ENCODE measurements at regions not wholly inside any gene's neighbourhood (a gene's known extent, or its start where the extent isn't known, plus 50 kb on each side); places are given as distances from the start of the nearest gene placed in this dataset.

DNA sequence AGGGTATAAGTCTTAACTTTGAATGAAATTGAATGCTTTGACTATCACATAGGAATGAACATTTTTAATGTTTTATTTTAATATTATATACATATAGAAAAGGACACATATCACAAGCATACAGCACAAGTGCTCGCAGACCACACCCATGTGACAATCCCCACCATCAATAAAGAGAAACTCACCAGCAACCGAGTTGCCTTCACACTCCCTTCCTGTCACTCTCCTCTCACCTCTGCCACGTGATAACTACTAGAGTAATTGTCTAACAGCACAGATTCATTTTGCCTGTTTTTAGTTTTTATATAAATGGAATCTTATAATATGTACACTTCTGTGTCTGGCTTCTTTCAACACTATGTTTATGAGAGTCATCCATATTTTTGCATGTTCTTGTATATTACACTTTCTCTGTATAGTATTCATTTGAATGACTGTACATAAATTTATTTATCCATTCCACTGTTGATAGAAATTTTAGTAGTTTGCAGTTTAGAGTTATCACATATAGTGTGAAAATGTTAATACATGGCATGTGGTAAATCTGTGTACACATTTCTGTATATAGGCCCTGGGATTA, 304.9 kb upstream of the DUSP10 start:
- Histone ChIP-seq H3K9ac (ENCODE audit: low read length in 5 of 5) (no peak overlapping the region), H3K4me3 (ENCODE audit: low read depth in 1 of 5, low read length in 5 of 5) (no peak overlapping the region), H3K27me3 (ENCODE audit: control insufficient read depth in 5 of 5, insufficient read depth in 4 of 5, low read length in 5 of 5) (no peaks in the 10 kb centered on the region), H3K36me3 (ENCODE audit: control insufficient read depth in 5 of 5, insufficient read depth in 5 of 5, low read length in 5 of 5) (no peaks in the 10 kb centered on the region), H3K9me3 (ENCODE audit: control insufficient read depth in 5 of 5, low read length in 5 of 5) (no peaks in the 10 kb centered on the region), H3K27ac (ENCODE audit: low read depth, low read length) (no peak overlapping the region), H3K4me1 (ENCODE audit: control insufficient read depth in 5 of 5, insufficient read depth in 5 of 5, low read length in 5 of 5) (peaks cover 0 to 12% (median 7%) of the 10 kb centered on the region in 5 donors)

DNA sequence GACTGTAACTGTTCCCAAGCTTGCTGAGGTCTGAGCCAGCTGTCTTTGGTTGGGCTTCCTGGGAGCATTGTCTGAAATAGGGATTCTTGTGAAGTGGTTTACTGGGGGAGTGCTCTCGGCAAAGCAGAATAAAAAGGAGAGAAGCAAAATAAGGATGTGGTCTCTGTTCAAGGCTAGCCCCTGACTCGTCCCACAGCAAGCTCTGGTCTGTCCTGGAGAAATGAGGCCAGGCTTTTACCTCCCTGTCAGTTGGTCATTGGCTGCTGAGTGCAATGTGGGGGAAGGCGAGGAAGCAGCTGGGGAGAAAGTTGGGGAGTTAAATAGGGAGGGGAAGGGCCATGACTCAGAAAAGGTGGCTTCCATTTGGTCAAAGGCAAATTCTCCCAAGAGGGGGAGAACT, 303.9 kb upstream of the DUSP10 start:
- Histone ChIP-seq H3K4me3 (ENCODE audit: low read depth in 1 of 5, low read length in 5 of 5) (no peak overlapping the region), H3K36me3 (ENCODE audit: control insufficient read depth in 5 of 5, insufficient read depth in 5 of 5, low read length in 5 of 5) (no peaks in the 10 kb centered on the region), H3K4me1 (ENCODE audit: control insufficient read depth in 5 of 5, insufficient read depth in 5 of 5, low read length in 5 of 5) (peaks cover 0 to 12% (median 7%) of the 10 kb centered on the region in 5 donors), H3K27me3 (ENCODE audit: control insufficient read depth in 5 of 5, insufficient read depth in 4 of 5, low read length in 5 of 5) (no peaks in the 10 kb centered on the region), H3K9ac (ENCODE audit: low read length in 5 of 5) (no peak overlapping the region), H3K27ac (ENCODE audit: low read depth, low read length) (no peak overlapping the region), H3K9me3 (ENCODE audit: control insufficient read depth in 5 of 5, low read length in 5 of 5) (no peaks in the 10 kb centered on the region)

DNA sequence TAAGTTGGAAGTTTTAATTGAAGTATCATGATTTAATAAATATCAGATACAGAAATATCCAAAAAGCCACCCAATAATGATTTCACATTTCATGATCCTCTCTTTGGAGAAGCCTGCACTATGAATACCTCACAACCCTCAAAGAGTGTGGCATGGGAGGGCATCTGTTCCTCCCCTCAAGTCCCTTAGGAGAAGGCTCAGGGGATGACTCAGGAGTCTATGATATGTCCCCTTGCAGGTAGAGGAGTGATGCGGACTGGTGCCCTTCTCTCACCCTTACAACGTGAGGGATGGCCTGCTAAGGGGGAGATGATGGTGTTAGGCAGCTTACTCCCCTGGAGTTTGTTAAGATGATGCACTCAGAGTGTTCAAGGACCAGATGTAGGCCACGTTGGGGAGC, 303.3 kb upstream of the DUSP10 start:
- Histone ChIP-seq H3K27me3 (ENCODE audit: control insufficient read depth in 5 of 5, insufficient read depth in 4 of 5, low read length in 5 of 5) (no peaks in the 10 kb centered on the region), H3K27ac (ENCODE audit: low read depth, low read length) (no peak overlapping the region), H3K9me3 (ENCODE audit: control insufficient read depth in 5 of 5, low read length in 5 of 5) (no peaks in the 10 kb centered on the region), H3K9ac (ENCODE audit: low read length in 5 of 5) (no peak overlapping the region), H3K4me1 (ENCODE audit: control insufficient read depth in 5 of 5, insufficient read depth in 5 of 5, low read length in 5 of 5) (peaks cover 0 to 12% (median 7%) of the 10 kb centered on the region in 5 donors), H3K4me3 (ENCODE audit: low read depth in 1 of 5, low read length in 5 of 5) (no peak overlapping the region), H3K36me3 (ENCODE audit: control insufficient read depth in 5 of 5, insufficient read depth in 5 of 5, low read length in 5 of 5) (no peaks in the 10 kb centered on the region)

DNA sequence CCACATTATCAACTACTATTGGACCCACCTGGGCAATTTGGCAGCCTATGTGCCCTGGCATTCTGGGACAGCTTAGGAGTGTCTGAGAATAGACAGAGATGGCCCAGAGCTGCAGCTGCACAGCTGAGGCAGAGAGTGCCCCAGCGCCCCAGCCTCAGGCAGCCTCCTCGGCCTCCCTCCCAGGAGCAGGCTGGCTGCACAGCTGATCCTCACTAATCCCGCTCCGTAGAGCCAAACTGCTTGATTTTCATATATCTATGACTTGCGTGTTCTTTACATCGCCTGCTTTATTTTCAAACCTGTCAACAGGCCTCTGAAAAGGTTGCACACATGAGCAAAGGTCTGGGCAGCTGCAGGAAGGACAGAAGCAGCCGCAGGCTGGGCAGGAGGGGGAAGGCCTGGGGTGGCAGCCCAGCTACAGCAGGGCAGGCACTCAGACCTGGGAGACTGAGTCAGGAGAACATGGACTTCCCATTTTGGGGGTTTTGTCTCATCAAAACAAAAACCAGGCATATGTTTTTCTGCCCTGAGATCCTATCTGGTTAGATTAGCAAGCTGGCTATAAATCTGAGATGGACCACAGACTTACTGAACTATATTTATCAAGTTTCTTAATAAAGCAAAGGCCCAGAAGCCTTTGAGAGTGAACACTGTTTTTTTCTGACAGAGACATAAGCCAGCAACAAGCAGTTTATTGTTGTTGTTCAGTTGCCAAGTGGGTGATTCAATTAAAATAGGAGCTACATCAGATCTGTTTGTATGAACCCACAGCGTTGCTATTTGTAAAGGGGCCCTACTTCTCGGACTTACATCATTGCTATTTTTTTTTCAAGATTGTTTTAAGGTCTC, 301.8 kb upstream of the DUSP10 start:
- Histone ChIP-seq H3K9me3 (ENCODE audit: control insufficient read depth in 5 of 5, low read length in 5 of 5) (no peaks in the 10 kb centered on the region), H3K36me3 (ENCODE audit: control insufficient read depth in 5 of 5, insufficient read depth in 5 of 5, low read length in 5 of 5) (no peaks in the 10 kb centered on the region), H3K4me1 (ENCODE audit: control insufficient read depth in 5 of 5, insufficient read depth in 5 of 5, low read length in 5 of 5) (peaks cover 0 to 12% (median 7%) of the 10 kb centered on the region in 5 donors), H3K27me3 (ENCODE audit: control insufficient read depth in 5 of 5, insufficient read depth in 4 of 5, low read length in 5 of 5) (no peaks in the 10 kb centered on the region), H3K9ac (ENCODE audit: low read length in 5 of 5) (peak overlapping the region in 2 of 5 donors; percentile 6 to 11), H3K27ac (ENCODE audit: low read depth, low read length) (no peak overlapping the region), H3K4me3 (ENCODE audit: low read depth in 1 of 5, low read length in 5 of 5) (no peak overlapping the region)

DNA sequence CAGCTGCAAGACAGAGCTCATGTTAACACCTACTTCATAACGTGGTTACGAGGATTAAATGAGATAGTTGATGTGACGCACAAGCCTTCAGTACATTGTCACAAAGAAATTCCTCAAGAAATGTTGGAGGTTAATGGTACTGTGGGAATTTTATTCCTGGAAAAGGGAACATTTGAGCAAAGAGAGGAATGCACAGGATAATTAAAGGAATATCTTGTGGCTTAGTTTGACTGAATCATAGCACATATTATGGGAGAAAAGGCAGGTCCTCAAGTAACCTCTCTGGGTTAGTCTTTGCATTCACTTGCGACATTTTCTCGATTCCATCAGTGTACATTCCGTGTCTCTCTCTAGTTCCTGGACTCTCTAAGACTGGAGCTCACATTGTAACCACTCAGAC, 300.2 kb upstream of the DUSP10 start:
- Histone ChIP-seq H3K36me3 (ENCODE audit: control insufficient read depth in 5 of 5, insufficient read depth in 5 of 5, low read length in 5 of 5) (no peaks in the 10 kb centered on the region), H3K9ac (ENCODE audit: low read length in 5 of 5) (no peak overlapping the region), H3K27ac (ENCODE audit: low read depth, low read length) (no peak overlapping the region), H3K4me3 (ENCODE audit: low read depth in 1 of 5, low read length in 5 of 5) (no peak overlapping the region), H3K27me3 (ENCODE audit: control insufficient read depth in 5 of 5, insufficient read depth in 4 of 5, low read length in 5 of 5) (no peaks in the 10 kb centered on the region), H3K4me1 (ENCODE audit: control insufficient read depth in 5 of 5, insufficient read depth in 5 of 5, low read length in 5 of 5) (peaks cover 0 to 12% (median 7%) of the 10 kb centered on the region in 5 donors), H3K9me3 (ENCODE audit: control insufficient read depth in 5 of 5, low read length in 5 of 5) (no peaks in the 10 kb centered on the region)

DNA sequence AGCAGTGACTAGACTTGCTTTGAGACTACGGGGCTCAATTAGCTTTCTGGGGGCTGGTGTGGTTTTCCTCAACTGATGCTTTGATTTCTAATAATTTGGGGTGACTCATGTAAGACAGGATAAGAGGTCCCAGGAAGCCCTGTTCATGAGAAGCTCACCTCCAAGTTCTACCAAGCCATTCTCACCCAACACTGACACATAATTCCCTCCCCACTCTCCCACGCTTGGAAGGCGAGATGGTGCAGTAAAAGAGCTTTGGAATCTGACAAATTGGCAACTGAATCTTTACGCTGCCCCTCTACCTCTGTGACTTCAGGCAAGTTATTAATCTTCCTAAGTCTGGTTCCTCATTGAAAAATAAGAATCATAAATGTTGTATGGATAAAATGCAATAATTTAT, 299.1 kb upstream of the DUSP10 start:
- Histone ChIP-seq H3K36me3 (ENCODE audit: control insufficient read depth in 5 of 5, insufficient read depth in 5 of 5, low read length in 5 of 5) (no peaks in the 10 kb centered on the region), H3K4me1 (ENCODE audit: control insufficient read depth in 5 of 5, insufficient read depth in 5 of 5, low read length in 5 of 5) (peaks cover 0 to 12% (median 7%) of the 10 kb centered on the region in 5 donors), H3K4me3 (ENCODE audit: low read depth in 1 of 5, low read length in 5 of 5) (no peak overlapping the region), H3K27me3 (ENCODE audit: control insufficient read depth in 5 of 5, insufficient read depth in 4 of 5, low read length in 5 of 5) (no peaks in the 10 kb centered on the region), H3K9ac (ENCODE audit: low read length in 5 of 5) (no peak overlapping the region), H3K27ac (ENCODE audit: low read depth, low read length) (no peak overlapping the region), H3K9me3 (ENCODE audit: control insufficient read depth in 5 of 5, low read length in 5 of 5) (no peaks in the 10 kb centered on the region)

DNA sequence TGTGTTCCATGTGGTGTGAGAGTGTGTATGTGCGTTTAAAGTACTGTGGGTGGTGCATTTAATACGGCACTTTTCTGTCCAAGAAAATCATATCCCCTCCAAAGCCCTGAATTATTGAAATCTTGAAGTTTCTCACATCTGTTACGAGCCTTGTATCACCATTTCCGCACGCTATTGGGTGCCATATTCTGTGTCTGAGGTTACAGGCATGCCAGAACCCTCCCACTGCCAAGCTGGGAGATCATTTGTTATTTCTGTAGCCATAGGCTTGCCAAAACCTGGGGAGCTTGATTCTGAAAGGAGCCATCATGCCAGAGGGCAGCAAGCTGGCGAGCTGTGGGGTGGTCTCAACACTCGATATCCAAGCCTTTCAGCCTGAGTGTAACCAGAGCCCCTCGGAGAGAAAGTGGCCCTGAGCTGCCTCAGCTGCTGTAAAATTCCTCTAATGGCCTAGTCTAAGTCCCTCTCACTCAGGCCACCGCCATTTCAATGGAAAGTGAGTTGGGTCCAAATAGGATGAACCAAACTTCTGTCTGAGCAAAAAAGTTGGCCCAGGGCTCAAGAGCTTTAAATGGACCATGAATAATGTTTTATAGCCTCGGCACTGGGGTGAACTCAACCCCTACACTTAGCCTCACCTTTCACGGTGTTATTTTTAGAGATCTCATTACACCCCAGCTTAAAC, 298.4 kb upstream of the DUSP10 start:
- Histone ChIP-seq H3K27ac (ENCODE audit: low read depth, low read length) (no peak overlapping the region), H3K4me1 (ENCODE audit: control insufficient read depth in 5 of 5, insufficient read depth in 5 of 5, low read length in 5 of 5) (peaks cover 0 to 12% (median 7%) of the 10 kb centered on the region in 5 donors), H3K4me3 (ENCODE audit: low read depth in 1 of 5, low read length in 5 of 5) (no peak overlapping the region), H3K27me3 (ENCODE audit: control insufficient read depth in 5 of 5, insufficient read depth in 4 of 5, low read length in 5 of 5) (no peaks in the 10 kb centered on the region), H3K36me3 (ENCODE audit: control insufficient read depth in 5 of 5, insufficient read depth in 5 of 5, low read length in 5 of 5) (no peaks in the 10 kb centered on the region), H3K9ac (ENCODE audit: low read length in 5 of 5) (no peak overlapping the region), H3K9me3 (ENCODE audit: control insufficient read depth in 5 of 5, low read length in 5 of 5) (no peaks in the 10 kb centered on the region)

DNA sequence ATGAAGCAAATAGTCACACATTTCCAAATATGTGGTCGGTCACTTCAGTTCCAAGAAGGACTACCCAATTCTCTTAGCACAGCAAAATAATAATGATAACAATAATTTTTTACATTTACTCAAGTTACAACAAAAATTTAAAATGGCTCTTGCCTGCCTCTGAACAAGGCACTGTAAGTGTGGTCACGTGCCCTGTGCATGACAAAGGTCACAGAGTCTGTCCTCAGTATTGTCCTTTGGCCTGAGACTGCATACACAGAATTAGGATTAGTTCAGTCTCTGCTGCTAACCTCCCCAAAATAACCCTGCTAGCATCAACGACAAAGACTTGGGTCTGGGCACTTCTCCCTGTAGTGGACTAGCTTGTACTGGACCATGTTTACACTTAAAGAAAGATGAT, 297.1 kb upstream of the DUSP10 start:
- no peaks in the 10 kb centered on the region for H3K27me3 ChIP-seq (ENCODE audit: control insufficient read depth in 5 of 5, insufficient read depth in 4 of 5, low read length in 5 of 5)
- H3K27ac ChIP-seq (ENCODE audit: low read depth, low read length) = no peak overlapping the region
- H3K9me3 ChIP-seq (ENCODE audit: control insufficient read depth in 5 of 5, low read length in 5 of 5) = no peaks in the 10 kb centered on the region
- no peaks in the 10 kb centered on the region for H3K36me3 ChIP-seq (ENCODE audit: control insufficient read depth in 5 of 5, insufficient read depth in 5 of 5, low read length in 5 of 5)
- no peak overlapping the region for H3K9ac ChIP-seq (ENCODE audit: low read length in 5 of 5)
- peaks cover 0 to 8% (median 4%) of the 10 kb centered on the region in 5 donors for H3K4me1 ChIP-seq (ENCODE audit: control insufficient read depth in 5 of 5, insufficient read depth in 5 of 5, low read length in 5 of 5)
- no peak overlapping the region for H3K4me3 ChIP-seq (ENCODE audit: low read depth in 1 of 5, low read length in 5 of 5)

DNA sequence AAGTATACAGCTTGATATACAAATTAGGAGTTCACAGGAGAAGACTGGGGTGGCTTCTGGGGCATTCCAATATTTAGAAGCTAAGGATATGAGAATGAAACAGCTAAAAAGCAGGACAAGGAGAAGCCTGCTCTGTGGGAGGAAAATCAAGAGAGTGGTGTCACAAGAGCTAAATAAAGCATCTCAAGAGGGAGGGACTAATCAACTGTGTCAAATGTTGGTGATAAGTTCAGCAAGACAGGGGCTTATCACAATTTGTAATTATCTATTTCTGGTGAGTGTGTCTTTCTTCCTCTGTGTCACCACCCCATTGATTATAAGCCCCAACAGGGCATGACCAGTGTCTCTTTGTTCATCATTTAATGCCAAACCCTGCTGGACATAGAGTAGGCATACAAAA, 295.8 kb upstream of the DUSP10 start:
- Histone ChIP-seq H3K4me3 (ENCODE audit: low read depth in 1 of 5, low read length in 5 of 5) (no peak overlapping the region), H3K27me3 (ENCODE audit: control insufficient read depth in 5 of 5, insufficient read depth in 4 of 5, low read length in 5 of 5) (no peaks in the 10 kb centered on the region), H3K4me1 (ENCODE audit: control insufficient read depth in 5 of 5, insufficient read depth in 5 of 5, low read length in 5 of 5) (no peaks in the 10 kb centered on the region), H3K36me3 (ENCODE audit: control insufficient read depth in 5 of 5, insufficient read depth in 5 of 5, low read length in 5 of 5) (no peaks in the 10 kb centered on the region), H3K27ac (ENCODE audit: low read depth, low read length) (no peak overlapping the region), H3K9me3 (ENCODE audit: control insufficient read depth in 5 of 5, low read length in 5 of 5) (no peaks in the 10 kb centered on the region), H3K9ac (ENCODE audit: low read length in 5 of 5) (no peak overlapping the region)

DNA sequence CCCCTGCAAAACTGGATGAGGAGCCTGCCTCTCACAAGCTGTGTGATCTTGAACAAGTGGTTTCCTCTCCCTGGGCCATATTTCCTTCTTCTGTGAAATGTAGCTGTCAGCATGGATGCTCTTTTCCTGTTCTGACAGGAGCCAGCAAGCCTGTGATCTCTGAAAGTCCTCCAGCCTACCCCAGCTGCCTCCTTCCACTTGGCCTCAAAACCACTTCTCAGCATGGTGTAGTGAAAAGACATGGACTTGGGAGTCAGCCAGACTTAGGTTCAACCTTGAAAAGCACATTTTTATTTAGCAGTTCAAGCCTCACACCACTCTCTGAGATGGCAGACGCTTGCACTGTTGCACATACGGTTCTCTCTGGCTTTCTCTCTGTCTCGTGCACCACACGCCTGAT, 292.9 kb upstream of the DUSP10 start:
- no peaks in the 10 kb centered on the region for H3K36me3 ChIP-seq (ENCODE audit: control insufficient read depth in 5 of 5, insufficient read depth in 5 of 5, low read length in 5 of 5)
- no peak overlapping the region for H3K4me3 ChIP-seq (ENCODE audit: low read depth in 1 of 5, low read length in 5 of 5)
- no peak overlapping the region for H3K9ac ChIP-seq (ENCODE audit: low read length in 5 of 5)
- no peaks in the 10 kb centered on the region for H3K9me3 ChIP-seq (ENCODE audit: control insufficient read depth in 5 of 5, low read length in 5 of 5)
- no peaks in the 10 kb centered on the region for H3K27me3 ChIP-seq (ENCODE audit: control insufficient read depth in 5 of 5, insufficient read depth in 4 of 5, low read length in 5 of 5)
- H3K27ac ChIP-seq (ENCODE audit: low read depth, low read length) = no peak overlapping the region
- no peaks in the 10 kb centered on the region for H3K4me1 ChIP-seq (ENCODE audit: control insufficient read depth in 5 of 5, insufficient read depth in 5 of 5, low read length in 5 of 5)
